Brain microvascular endothelial cell (primary cell): ENCODE measurements at regions not wholly inside any gene's neighbourhood (a gene's known extent, or its start where the extent isn't known, plus 50 kb on each side); places are given as distances from the start of the nearest gene placed in this dataset.

ENCODE experiments used
- DNase-seq: peaks from one replicate; pipeline ENCODE4 v3.0.0-alpha.2; 2020
- H3K27ac ChIP-seq: fragments of 250-450 bp; sonication (Bioruptor Pico); 2 replicates; pipeline ENCODE4 v1.5.1; 2020; ENCODE audit warnings: mild to moderate bottlenecking, moderate library complexity
- H3K27me3 ChIP-seq: fragments of 250-450 bp; sonication (Bioruptor Pico); replicated peaks from 2 replicates; pipeline ENCODE4 v1.5.1; 2020; ENCODE audit warnings: mild to moderate bottlenecking
- H3K36me3 ChIP-seq: fragments of 250-450 bp; sonication (Bioruptor Pico); replicated peaks from 2 replicates; pipeline ENCODE4 v1.5.1; 2020; ENCODE audit warnings: mild to moderate bottlenecking
- H3K4me3 ChIP-seq: 2 replicates; pipeline ENCODE4 v1.5.1; 2011; ENCODE audit warnings: low read depth, mild to moderate bottlenecking, control low read depth, low read length, moderate library complexity
- in situ Hi-C: cut with HindIII; loops from 2 replicates; pipeline ENCODE4 v1.10.0; 2017; ENCODE audit warnings: low sequenced_read_pairs, low pct_ligation_motif_present
- TF ChIP-seq, protein P1 (sequence below): IDR thresholded peaks from 2 replicates; pipeline ENCODE4 v1.5.1; 2011; ENCODE audit warnings: low read depth, mild to moderate bottlenecking, moderate library complexity, low read length, control low read depth, inconsistent platforms; ENCODE audit errors: missing control alignments

DNA sequence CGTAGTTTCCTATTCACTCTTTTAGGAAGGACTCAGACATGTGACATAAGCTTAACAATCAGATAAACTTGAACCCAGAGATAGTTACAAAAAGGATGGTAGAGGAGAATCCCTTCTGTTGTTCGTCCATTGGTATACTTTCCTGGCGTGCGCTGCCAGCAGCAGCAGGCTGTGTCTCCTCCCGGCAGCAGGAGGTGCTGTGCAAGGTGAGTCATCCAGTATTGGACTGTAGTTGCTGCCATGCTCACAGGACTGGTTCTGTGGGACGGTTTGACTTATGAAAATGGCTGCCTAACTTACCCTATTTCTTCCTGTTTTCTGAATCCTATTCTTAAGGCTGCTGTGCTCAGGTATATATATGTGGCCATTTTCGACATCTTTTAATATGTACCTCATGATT lies 253.4 kb upstream of the LRRC3B start:
- TF ChIP-seq, protein P1, sequence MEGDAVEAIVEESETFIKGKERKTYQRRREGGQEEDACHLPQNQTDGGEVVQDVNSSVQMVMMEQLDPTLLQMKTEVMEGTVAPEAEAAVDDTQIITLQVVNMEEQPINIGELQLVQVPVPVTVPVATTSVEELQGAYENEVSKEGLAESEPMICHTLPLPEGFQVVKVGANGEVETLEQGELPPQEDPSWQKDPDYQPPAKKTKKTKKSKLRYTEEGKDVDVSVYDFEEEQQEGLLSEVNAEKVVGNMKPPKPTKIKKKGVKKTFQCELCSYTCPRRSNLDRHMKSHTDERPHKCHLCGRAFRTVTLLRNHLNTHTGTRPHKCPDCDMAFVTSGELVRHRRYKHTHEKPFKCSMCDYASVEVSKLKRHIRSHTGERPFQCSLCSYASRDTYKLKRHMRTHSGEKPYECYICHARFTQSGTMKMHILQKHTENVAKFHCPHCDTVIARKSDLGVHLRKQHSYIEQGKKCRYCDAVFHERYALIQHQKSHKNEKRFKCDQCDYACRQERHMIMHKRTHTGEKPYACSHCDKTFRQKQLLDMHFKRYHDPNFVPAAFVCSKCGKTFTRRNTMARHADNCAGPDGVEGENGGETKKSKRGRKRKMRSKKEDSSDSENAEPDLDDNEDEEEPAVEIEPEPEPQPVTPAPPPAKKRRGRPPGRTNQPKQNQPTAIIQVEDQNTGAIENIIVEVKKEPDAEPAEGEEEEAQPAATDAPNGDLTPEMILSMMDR: no peak
- no peak overlapping the region for H3K4me3 ChIP-seq
- H3K36me3 ChIP-seq: no peaks in the 10 kb centered on the region
- H3K27me3 ChIP-seq: no peaks in the 10 kb centered on the region
- H3K27ac ChIP-seq: no peak overlapping the region
- DNase-seq: no peak
- in situ Hi-C loops: no loop called here

DNA sequence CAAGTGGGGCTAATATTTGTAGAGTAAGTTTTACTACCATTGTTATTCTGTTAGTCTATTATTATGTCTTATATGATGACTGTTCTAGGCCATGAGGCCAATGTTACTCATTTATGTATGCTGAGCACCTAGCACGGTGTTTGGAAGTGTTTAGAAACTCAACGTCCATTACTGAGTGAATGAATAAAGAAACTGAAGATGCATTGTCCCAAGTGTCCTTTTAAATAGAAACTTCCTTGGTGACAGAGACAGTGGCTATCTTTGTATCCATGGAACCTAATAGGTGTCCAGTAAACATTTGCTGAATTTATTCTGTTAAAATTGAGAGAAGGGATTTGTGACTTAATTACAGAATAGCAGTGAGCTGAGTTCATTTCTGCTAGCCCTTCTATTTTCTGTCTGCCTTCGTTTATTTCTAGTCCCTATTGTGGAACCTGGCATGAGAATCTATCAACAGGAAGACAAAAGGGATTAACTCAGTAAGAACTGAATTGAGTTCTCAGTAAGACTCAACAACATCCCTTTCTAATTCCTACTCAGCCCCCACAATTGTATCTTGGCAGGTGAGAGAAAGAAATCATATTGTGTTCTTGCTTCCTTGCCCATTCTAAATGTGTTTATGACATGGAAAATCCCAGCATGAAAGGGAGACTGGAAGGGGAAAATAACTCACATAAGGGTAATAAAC lies 246.6 kb upstream of the LRRC3B start:
- Histone ChIP-seq H3K27ac (no peak overlapping the region), H3K36me3 (no peaks in the 10 kb centered on the region), H3K27me3 (no peaks in the 10 kb centered on the region), H3K4me3 (no peak overlapping the region)
- no peak for DNase-seq
- TF ChIP-seq, protein P1: no peak
- in situ Hi-C loops: no loop called here

DNA sequence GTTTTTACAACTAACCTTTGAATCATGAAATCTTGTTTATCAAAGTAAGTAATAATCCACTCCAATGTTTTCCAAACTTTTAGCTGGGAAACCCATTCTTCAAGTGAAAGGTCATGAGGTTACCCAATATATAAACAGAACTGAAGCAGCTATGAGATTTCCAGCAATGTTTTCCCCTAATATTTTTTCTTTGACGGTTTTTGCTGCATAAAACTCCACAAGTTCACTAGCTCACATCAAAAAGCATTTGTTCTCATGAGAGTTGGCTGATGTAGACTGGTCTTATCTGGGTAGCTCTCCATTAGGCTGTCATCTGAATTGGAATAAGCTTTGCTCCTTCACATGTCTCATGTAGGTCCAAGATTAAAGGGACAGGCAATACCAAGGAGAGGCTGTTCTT lies 241.2 kb upstream of the LRRC3B start:
- no peak overlapping the region for H3K27ac ChIP-seq
- no peaks in the 10 kb centered on the region for H3K36me3 ChIP-seq
- H3K27me3 ChIP-seq: no peaks in the 10 kb centered on the region
- TF ChIP-seq, protein P1: no peak
- no peak overlapping the region for H3K4me3 ChIP-seq
- in situ Hi-C loops: no loop called here
- DNase-seq: no peak

DNA sequence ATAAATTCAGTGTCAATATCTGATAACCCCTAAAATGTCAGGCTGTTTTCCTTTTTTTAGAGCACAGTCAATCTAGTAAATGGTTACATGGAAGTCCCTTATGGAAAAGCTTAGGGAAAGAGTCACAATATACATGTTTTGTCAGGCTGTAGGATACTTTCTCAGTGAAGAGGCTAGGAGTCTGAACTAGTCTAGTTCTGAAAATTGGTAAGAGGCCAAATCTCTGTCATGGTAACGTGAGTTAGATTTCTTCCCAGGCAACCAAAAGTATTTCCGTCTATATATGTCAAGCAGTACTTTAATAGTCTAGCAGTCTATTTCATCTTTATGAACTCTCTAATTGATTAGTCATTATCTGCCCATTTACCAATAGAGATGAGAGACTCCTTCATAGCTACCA lies 215.9 kb upstream of the LRRC3B start:
- Histone ChIP-seq H3K27me3 (no peaks in the 10 kb centered on the region), H3K4me3 (no peak overlapping the region), H3K27ac (no peak overlapping the region), H3K36me3 (no peaks in the 10 kb centered on the region)
- TF ChIP-seq, protein P1: no peak
- in situ Hi-C loops: no loop called here
- no peak for DNase-seq

DNA sequence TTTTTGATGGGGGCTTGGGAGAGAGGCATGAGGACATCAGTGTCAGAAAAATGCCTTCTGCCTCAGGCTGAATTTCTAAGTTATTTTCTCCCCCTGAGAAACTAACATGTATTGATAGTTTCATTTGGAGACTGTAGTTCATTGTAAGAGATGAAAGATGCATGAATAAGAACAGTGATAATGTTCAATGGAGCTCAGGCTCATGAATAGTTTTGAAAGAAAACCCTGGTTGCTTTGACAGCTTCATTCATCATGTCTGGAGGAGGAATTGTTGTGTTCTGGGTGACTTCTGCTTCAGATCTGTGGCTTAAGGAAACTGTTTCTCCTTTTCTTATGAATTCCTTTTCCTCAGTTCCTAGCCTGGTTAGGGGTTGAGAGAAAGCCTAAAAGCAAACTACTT lies 204.0 kb upstream of the LRRC3B start:
- Histone ChIP-seq H3K27ac (no peak overlapping the region), H3K4me3 (no peak overlapping the region), H3K36me3 (no peaks in the 10 kb centered on the region), H3K27me3 (no peaks in the 10 kb centered on the region)
- in situ Hi-C loops: no loop called here
- DNase-seq: no peak
- TF ChIP-seq, protein P1: no peak

DNA sequence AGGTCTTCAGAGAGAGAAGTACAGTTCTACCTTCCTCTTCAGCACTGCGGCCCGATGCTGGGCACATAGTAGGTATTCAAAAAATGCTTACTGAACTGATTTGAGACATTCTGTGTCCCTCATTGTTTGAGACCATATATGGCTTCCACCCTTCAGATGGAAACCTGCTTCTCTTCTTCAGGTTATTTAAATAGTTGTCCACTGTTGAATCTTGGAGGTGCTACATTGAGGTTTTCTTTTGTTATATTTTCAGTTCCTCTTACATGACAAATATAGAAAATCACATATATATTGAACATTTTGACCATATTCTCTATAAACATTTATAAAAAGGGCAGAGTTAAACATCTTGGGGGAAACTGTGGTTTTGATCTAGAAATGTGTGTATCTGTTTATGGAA lies 200.2 kb upstream of the LRRC3B start:
- in situ Hi-C loops: no loop called here
- no peak for DNase-seq
- Histone ChIP-seq H3K27ac (no peak overlapping the region), H3K4me3 (no peak overlapping the region), H3K27me3 (no peaks in the 10 kb centered on the region), H3K36me3 (no peaks in the 10 kb centered on the region)
- TF ChIP-seq, protein P1: no peak
